Superior temporal gyrus (tissue), 1 donor: ENCODE measurements at regions not wholly inside any gene's neighbourhood (a gene's known extent, or its start where the extent isn't known, plus 50 kb on each side); places are given as distances from the start of the nearest gene placed in this dataset.
"Not testable (repeated sequence)": the region's sequence is repeated elsewhere in the genome, so short reads cannot be mapped to it uniquely, and the experiment has no call there.

ENCODE experiments used
- DNase-seq: peaks from one replicate; pipeline ENCODE4 v3.0.0-alpha.2; 2016; ENCODE audit errors: extremely low spot score

DNA sequence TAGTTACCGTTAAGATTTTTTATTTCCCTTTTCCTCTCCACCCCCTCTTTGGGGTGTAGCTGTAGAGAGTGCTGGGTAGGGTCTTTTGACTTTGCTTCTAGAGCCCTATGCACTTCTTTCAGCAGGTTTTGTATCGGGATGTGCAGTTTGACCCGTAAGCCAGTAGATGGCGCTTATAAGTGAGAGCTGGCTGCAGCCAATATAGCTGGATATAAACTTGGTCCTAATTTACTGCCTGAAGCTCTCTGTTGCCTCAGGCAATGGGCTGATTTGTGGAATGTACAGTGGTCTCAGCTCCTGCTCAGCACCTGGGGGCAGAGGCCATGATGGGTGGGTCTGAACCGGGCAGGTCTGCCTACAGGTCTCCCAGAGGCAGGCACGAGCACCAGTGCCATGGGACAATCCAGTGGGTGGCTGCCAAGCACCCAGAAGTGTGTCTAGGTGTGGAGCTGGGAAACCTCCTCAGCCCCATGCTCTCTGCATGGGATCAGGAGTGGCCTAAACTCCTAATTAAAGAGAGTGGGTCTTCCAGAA, 146.5 kb downstream of the SPANXN1 start:
- DNase-seq = no peak

DNA sequence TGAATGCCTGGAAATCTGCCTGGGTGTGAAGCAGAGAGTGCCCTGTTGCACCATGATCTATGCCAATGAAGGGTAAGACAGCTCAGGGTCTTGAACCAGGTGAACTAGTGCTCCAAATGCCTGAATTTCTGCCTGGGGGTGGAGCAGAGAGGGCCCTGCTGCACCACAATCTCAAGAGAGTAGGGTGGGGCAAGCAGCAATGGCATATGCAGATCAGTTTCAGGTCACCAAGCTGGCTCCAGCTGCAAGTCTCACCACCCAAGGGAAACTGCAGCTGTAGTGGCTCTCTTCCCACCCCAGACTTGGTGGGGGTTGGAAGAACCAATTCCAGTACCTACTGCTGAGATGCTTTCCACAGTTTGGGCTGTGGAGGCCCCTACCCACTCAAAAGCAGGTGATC, 147.0 kb downstream of the SPANXN1 start:
- no peak for DNase-seq

DNA sequence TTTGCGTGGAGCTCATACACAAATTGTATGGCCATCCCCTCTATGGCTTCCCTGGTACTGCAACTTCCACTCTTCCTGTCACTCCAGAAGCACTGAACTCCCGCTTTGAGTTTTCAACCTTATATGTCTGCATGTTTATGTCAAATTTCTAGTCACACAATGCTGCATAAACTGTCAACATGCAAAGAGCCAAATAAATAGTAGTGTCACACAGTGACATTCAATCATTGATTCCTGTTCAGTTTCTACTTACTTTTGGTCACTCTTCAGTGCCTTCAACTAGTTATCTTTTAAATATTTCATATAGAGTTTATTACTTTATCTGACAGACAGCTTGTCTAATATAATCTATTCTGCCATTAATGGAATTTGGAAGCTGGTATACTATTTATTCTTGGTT, 149.3 kb downstream of the SPANXN1 start:
- no peak for DNase-seq

DNA sequence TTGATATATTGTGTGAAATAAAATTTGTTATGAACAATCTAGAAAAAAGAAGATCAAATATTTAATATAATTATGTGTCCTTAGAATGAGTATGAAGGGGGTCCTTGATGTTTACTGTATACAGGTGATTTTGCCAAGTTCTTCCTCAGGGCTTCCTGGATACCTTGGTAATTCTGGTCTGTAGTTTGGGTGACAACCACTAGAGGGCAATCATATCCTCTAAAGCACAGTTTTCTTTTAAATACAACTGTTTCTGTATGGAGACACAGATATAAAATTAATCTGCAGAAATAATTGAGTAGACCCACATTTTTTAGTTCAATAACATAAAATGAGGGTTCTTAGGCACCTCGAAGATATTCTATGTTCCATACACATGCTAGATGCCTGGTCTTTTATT, 157.7 kb downstream of the SPANXN1 start:
- DNase-seq = peak; percentile 78

DNA sequence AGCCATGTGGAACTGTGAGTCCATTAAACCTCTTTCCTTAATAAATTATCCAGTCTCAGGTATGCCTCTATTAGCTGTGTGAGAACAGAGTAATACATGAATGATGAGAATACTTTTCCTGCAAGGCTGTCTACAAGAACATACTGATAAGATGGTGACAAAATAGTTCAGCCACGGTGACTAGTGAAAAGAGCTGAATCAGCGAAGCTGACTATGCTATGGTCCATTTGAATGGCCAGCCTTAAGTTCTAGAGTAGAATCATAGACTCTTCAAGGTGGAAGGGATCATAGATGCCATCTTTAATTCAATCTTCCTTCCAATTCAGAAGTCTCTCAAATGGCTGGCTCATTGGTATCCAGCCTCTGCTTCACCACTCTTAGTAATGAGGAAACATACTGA, 163.3 kb downstream of the SPANXN1 start:
- no peak for DNase-seq

DNA sequence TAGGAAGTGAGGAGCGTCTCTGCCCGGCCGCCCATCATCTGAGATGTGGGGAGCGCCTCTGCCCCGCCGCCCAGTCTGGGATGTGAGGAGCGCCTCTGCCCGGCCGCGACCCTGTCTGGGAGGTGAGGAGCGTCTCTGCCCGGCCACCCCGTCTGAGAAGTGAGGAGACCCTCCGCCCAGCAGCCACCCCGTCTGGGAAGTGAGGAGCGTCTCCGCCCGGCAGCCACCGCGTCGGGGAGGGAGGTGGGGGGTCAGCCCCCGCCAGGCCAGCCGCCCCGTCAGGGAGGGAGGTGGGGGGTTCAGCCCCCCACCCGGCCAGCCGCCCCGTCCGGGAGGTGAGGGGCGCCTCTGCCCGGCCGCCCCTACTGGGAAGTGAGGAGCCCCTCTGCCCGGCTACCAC, 188.9 kb downstream of the SPANXN1 start:
- not testable (repeated sequence) for DNase-seq

DNA sequence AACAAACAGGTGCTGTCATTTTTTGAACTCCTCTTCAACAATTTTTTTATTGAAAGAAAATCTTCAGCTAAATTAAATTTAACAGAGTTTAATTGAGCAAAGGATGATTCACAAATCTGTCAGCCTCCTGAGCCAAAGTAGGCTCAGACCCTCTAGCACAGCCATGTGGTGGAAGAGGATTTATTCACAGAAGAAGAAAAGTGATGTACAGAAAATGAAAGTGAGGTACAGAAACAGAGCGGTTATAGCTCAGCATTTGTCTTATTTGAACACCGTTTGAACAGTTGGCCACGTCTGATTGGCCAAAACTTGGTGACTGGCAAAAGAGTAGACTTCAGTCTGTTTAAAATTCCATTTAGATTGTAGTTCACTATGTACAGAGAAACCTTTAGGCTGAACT, 217.3 kb downstream of the SPANXN1 start:
- no peak for DNase-seq

DNA sequence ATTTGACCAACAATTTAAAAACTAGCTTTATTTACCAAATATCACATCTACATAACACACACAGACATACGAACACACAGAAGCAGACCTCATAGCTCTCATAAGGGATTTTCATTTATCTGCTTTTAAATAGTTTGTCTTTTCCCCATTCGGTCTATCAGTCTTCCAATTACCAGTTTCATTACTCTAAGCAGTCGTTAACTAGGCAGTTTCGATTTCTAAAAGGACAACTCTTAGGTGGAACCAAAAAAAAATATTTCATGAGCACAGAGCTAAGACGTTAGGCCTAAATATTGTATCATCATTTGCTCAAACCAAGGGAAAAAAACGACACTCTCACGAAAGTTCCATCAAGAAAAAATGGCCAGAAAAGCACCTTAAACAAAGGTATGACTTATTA, 228.4 kb downstream of the SPANXN1 start:
- DNase-seq = no peak

DNA sequence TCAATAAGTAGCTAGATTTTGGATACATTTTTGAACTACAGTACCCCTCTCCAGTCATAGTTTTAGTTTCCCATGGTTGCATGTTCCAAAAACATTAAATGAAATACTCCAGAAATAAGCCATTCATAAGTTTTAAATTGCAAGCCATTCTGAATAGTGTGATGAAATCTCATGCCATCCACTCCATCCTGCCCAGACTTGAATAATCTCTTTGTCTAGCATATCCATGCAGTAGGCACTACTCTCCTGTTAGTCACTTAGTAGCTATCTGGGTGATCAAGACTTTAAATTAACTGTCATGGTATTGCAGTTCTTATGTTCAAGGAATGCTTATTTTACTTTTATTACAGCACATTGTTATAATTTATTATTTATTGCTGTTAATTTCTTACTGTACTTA, 237.4 kb downstream of the SPANXN1 start:
- DNase-seq = no peak

DNA sequence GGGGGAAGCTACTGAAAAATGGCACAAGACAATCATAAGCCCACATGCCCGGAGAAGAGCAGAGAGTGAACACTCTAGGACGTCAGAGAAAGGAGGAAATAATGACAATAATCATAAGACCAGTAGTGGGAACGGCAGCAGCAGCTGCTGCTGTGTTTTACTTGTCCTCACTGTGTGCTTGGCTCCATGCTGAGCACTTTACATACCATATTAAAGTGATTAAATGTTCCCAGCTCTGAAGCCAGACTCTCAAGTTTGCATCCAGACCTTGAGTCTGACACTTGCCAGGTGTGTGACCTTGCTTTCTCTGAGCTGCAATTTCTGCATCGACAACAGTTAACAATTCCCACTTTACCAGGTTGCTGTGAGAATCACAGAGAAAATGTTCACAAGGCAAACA, 255.4 kb downstream of the SPANXN1 start:
- DNase-seq = no peak

DNA sequence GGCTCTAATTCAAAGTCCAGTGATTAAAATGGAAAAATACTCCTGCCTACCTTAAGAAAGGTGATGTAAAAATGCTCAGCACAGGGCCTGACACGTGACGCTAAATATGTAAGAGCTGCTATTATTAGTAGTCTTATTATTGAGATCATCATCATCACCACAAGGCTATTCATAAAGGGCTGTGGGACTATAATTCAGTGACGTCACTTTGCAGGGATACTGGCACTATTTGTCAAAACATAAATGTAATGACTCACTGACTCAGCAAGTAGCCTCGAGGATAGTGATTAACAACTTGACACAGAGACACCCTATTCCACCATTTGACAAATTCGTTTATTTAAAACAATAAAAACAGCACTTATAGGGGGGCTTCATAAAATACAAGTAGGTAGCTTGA, 258.9 kb downstream of the SPANXN1 start:
- no peak for DNase-seq

DNA sequence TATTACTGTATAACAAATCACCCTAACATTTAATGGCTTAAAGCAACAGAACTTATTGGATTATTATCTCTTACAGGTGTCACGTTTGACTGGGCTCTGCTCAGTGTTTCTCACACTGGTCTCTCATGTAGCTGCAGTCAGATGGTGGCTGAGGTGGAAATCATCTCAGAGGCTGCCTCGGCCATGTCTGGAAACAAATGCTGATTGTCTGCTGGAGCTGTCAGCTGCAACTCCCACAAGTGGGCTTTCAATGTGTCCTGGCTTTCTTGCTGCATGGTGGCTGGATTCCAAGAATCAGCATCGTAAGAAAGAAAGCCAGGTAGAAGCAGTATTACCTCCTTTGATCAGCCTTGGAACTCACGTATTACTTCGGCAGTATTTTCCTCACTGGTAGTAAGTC, 277.6 kb downstream of the SPANXN1 start:
- DNase-seq = peak; percentile 21

DNA sequence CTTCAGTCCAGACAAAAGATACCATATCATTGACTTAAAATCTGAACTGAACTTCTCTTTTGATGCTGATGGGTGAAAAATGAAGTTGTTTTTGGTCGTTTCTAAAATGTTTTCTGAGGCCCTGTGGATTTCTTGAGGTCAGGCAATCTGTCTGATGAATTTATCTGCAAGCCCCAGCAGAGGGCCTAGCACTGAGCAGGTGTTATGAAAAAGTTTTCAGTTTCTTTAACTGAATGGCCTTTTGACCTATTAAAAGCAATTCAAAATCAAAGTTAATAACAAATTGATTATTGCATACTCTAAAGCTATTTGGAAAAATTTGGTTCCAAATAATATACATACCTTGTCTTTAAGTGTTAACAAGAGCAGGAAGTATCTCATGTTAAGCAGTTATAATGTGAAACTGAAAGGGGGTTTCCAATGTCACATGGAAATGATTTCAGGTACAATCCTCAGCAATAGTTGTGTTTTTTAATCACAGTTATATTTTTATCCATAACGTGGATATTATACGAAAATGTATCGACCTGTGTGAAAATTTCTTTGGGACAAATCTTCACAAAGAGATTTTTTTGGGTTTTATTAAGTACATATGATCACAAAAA, 285.0 kb downstream of the SPANXN1 start:
- DNase-seq = no peak

DNA sequence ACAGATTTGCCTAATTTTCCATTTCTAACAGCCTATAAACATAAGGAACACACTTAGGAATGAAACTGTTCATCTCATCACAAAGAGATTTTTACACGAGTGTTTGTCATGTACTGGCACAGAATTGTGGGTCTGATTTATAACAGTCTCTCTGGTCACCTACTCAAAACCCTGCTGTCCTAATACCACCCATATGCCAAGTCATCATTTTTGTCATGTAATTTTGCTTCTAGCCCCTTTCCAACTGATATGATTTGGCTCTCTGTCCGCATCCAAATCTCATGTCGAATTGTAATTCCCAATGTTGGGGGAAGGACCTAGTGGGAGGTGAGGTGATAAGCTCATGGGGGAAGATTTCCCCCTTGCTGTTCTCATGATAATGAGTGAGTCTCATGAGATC, 284.1 kb upstream of the SLITRK2 start:
- DNase-seq = no peak

DNA sequence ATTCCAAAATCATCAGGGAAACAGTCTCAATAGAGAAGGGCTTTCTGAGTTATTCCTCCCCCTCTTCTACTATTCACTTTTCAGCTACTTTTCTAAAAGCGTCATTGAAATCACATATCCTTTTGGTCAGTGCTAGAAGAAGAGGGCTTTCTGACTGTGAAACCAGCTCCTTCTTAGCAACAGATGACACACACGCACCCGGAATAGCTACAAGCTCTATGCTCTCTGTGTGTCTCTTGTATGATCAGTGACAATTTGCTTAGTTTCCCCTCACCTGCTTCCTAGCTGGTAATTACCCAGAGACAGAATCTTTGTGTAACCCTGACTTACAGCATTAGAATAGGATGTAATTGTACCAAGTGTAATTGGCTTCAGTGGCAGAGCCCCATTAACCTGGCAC, 268.1 kb upstream of the SLITRK2 start:
- peak; percentile 7 for DNase-seq

DNA sequence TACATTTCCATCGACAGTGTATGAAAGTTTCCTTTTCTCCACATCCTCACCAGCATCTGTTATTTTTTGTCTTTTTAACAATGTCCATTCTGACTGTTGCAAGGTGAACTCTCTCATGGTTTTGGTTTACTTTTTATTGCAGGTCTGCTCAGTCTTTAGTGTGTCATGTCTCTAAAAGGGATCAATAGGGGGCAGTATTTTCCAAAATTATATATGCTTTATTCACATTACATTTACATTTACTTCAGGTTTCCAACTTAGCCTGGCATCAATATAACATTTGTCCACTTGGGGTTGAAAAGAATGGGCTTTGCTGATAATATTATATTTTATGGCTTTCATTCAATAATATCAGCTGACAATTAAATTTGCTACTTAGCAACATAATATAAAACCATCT, 265.0 kb upstream of the SLITRK2 start:
- DNase-seq = no peak

DNA sequence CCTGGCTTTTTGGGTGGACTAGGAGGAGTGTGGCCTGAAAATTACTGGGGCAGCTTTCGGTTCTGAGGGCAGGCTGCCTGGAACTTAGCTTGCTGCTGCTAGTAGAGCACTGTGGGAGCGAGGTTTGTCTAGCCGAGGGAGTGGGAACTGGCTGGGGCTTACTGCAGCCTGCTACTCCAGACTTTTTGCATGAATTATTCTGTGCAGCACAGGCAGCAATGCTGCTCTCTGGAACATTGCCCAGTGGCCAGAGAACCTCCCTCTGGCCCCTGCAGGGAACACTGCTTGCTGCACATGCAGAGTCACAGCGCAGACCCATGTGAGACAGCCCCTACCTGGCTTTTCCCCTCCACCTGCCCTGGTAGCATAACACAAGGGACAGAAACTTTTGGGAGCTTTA, 263.9 kb upstream of the SLITRK2 start:
- no peak for DNase-seq

DNA sequence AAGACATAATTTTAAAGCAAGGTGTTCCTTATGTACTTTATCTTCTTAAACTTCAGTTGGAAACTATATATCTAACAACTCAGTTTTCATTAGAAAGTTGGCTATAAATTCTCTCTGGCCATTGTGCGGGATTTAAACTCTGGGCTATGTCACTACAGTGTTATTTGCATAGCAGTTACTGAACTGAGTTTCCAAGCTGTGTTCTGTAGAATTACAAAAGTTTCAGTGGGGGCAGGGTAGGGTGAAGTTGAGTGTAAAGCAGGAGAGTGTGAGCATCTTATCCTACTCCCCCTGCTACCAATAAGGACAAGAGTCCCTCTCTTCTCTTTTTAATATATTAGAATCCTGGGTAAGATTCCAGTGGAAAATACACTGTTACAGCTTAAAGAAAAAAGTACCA, 254.5 kb upstream of the SLITRK2 start:
- no peak for DNase-seq

DNA sequence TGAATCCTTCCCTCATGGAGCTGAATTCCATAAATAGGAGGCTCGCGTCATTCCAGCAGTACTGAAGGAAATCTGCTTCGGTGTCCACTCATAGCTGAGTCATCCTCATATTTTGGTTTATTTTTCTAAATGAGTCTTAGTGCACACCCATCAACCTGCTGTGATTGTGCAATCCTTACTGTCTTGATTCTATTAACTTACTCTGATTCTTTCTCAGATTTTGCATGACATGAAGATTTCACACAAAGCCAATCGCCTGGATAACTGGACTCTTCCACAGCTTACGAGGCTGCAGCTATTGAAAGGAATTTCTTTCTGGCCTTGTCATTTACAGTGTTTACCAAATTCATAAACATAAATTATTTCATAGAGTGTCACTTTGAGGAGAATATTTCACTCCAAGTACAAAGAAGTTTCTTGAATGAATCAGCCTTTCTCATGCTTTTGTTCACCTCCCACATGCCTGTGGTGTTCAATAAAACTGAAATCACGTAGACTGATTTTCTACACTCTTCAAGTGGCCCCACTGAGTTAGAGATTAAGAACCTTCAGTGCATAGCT, 207.6 kb upstream of the SLITRK2 start:
- peak; percentile 5 for DNase-seq

DNA sequence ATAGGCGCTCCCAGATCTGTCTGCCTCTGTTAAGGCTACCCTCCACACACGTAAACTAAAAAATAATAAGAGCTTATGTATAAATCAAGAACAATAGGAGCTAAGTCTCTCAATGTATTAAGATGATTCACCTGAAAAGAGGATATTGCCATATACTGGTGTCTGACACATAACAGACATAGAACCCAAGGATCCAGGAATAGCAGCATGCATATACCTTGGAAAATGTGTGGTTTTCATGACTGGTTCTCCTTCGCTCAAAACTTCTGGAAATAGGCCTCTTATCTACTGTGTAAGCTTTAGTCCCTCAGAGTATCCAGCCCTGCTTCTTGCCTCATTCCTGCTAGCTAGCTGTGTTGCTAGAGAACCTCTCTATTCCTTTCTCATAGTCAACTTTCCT, 203.7 kb upstream of the SLITRK2 start:
- DNase-seq = no peak

DNA sequence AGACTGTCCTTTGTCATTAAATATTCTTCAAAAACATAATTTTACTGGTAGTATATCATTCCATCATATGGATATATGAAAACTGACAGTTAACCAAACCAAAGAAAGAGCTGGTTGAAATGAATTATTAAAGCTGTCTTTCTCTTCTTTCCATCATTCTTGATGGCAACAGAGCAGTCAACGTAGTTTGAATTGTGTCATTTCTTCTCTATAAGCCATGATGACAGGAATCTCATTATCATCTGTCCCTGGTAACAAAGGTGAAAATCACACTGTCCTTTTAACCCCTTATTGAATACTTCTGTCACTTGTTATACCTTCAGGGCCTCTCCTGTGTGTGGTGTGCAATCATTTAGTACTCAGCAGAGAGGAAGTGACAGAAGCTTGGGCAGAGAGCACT, 197.0 kb upstream of the SLITRK2 start:
- no peak for DNase-seq

DNA sequence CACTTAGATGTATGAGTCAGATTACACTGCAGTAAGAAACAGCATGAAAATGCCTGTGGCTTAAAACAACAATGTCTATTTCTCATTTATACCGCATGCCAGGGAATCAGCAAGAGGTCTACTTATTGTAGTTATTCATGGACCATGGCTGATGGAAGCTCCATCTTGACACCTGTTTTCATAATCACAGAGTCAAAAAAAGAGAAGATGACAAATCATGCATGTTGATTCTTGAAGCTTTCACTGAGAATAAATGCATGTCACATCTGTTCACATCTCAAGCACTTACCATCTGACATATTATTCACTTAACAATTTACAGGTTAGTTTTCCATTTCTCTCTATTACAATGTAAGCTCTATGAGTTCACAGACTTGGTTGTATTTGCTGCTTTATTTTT, 194.2 kb upstream of the SLITRK2 start:
- no peak for DNase-seq

DNA sequence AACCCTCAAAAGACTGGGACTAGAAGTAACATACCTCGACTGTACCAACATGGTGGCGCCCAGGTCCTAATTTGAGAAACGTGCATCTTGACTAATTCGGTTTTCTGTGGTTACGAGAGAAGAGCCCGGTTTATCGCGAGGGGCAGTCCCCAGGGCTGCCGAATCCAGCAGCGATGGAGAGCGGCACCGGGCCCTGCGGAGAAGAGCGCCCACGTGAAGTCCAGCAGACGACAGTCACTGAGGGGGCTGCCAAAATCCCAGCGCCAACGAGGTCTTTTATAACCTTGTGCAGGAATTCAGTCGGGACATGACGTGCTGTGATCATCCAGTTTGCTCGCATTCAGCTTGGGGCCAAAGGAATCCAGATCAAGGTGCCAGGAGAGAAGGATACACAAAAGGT, 187.5 kb upstream of the SLITRK2 start:
- no peak for DNase-seq

DNA sequence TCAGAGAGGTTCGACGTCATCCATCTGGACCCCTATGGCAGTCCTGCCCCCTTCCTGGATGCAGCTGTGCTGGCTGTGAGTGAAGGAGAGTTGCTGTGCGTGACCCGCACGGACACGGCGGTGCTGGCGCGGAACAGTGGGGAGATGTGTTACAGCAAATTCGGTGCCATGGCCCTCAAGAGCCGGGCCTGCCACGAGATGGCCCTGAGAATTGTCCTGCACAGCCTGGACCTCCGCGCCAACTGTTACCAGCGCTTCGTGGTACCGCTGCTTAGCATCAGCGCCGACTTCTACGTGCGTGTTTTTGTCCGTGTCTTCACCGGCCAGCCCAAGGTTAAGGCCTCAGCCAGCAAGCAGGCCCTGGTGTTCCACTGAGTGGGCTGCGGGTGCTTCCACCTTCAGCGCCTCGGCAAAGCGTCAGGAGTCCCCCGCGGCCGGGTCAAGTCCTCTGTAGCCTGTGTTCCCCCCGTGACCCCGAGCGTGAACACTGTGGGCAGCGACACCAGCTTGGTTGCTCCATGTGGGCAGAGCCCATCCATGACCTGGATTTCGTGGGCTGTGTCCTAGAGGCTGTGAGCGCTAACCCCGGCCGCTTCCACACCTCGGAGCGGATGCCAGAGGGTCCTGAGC, 186.7 kb upstream of the SLITRK2 start:
- no peak for DNase-seq
